ENCODE measurements at regions not wholly inside any gene's neighbourhood (a gene's known extent, or its start where the extent isn't known, plus 50 kb on each side); places are given as distances from the start of the nearest gene placed in this dataset.

DNA sequence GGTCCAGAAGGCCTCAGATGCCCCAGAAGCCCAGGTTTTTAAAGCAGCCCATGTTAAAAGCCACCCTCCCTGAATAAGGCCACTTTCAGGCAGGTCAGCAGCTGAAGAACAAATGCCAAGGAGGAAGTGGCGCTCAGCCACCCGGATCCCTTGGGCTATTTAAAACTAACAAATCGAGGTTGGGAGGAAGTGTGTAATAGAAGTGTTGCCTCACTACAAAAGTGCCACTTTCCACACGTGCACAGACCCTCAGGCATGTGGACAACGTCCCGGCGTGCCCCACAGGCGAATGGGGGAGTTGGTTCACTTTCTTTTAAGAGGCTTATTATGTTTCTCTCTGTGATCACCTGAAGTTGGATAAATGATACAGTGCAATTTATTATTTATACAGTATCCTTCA lies 173.8 kb upstream of the SALL3 start:
- TF ChIP-seq, protein P1, sequence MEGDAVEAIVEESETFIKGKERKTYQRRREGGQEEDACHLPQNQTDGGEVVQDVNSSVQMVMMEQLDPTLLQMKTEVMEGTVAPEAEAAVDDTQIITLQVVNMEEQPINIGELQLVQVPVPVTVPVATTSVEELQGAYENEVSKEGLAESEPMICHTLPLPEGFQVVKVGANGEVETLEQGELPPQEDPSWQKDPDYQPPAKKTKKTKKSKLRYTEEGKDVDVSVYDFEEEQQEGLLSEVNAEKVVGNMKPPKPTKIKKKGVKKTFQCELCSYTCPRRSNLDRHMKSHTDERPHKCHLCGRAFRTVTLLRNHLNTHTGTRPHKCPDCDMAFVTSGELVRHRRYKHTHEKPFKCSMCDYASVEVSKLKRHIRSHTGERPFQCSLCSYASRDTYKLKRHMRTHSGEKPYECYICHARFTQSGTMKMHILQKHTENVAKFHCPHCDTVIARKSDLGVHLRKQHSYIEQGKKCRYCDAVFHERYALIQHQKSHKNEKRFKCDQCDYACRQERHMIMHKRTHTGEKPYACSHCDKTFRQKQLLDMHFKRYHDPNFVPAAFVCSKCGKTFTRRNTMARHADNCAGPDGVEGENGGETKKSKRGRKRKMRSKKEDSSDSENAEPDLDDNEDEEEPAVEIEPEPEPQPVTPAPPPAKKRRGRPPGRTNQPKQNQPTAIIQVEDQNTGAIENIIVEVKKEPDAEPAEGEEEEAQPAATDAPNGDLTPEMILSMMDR (IDR thresholded peaks at IDR 0.05; ENCODE audit: borderline replicate concordance, insufficient read depth, low read depth, low read length), result no peak
- H3K4me3 ChIP-seq (ENCODE audit: low read depth, low read length), result no peak overlapping the region

DNA sequence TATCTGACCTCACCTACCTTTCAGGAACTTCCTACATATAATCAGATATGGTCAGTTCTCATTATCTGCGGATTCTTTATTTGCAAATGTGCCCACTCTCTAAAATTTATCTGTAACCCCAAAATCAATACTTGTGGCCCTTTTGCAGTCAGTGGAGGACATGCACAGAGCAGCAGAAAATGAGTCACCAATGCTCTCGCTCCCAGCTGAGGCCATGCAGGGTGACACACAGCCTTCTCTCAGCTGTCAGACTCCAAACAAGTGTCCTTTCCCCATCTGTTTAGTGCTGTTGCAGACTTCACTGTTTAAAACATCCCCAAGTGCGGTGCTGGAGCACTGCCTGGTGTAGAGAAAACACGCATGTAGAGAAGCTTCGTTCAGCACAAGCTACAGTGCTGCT lies 171.9 kb upstream of the SALL3 start:
- TF ChIP-seq, protein P1 (IDR thresholded peaks at IDR 0.05; ENCODE audit: borderline replicate concordance, insufficient read depth, low read depth, low read length), result no peak

DNA sequence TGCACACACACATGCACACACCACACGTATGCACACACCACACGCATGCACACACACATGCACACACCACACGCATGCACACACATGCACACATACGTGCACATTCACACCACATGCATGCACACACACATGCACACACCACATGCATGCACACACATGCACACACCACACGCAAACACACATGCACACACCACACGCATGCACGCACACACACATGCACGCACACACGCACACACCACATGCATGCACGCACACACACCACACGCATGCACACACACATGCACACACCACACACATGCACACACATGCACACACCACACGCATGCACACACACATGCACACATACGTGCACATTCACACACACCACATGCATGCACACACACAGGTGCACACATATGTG lies 169.8 kb upstream of the SALL3 start:
- TF ChIP-seq, protein P1 (IDR thresholded peaks at IDR 0.05; ENCODE audit: borderline replicate concordance, insufficient read depth, low read depth, low read length), result no peak
- H3K4me3 ChIP-seq (ENCODE audit: low read depth, low read length), result no peak overlapping the region

More for the DNA sequence above, 171.9 kb upstream of the SALL3 start:
- no peak overlapping the region for H3K4me3 ChIP-seq (ENCODE audit: low read depth, low read length)

DNA sequence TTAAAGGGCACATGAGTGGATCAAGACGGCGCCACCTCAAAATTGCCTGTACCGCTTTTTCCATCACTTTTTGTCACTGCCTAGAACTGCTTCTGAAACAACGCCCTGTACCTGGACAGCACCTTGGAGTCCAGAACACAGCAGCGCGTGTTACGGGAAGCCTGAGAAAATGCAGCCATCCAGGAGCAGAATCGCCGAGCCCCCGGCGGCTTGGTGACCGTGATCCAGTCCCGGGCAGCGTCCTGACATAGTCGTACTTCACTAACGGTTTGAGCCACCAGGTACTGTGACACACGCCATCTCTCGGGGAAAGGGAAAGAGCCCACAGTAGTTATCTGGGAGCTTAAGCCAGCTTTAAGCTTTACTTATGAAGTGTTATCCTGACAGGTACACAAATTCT lies 168.9 kb upstream of the SALL3 start:
- H3K4me3 ChIP-seq (ENCODE audit: low read depth, low read length), result no peak overlapping the region
- TF ChIP-seq, protein P1 (IDR thresholded peaks at IDR 0.05; ENCODE audit: borderline replicate concordance, insufficient read depth, low read depth, low read length), result no peak

DNA sequence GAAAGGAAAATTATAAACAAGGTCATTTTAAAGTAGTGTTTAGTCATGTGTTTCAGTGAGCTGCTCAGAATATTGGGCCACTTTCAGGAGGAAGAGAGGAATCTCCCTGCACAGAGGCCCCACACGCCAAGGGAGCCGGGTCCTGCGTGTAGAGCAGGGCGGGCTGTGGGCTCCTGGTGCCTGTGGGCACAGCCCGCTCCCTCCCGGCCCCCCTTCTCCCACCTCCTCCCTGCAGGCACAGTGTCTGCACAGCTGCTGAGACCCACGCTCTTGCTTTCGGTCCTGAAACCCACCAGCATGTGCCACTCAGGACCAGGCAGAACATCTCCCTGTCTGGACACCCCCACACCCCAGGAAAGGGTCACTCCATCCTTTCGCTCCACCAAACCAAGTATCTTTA lies 167.6 kb upstream of the SALL3 start:
- TF ChIP-seq, protein P1 (IDR thresholded peaks at IDR 0.05; ENCODE audit: borderline replicate concordance, insufficient read depth, low read depth, low read length), result no peak
- H3K4me3 ChIP-seq (ENCODE audit: low read depth, low read length), result no peak overlapping the region

DNA sequence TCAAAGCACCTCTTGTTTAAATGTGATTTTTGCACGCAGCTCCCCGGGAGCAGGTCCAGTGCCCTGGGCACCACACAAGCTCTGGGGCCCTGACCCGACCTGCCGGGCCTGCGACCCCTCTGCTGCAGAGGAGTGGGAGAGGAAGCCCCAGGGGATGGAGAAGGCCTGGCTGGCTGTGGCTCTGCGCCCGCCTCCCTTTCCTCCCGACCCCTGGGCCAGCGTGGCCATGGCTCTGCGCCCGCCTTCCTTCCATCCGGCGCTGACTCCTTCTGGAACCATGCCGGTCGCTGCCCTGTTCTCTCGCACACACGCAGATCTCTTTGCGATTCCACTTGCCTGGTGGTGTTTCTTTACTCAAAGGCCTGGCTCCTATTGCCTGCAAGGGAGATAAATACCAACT lies 166.5 kb upstream of the SALL3 start:
- TF ChIP-seq, protein P1 (IDR thresholded peaks at IDR 0.05; ENCODE audit: borderline replicate concordance, insufficient read depth, low read depth, low read length), result no peak
- no peak overlapping the region for H3K4me3 ChIP-seq (ENCODE audit: low read depth, low read length)

DNA sequence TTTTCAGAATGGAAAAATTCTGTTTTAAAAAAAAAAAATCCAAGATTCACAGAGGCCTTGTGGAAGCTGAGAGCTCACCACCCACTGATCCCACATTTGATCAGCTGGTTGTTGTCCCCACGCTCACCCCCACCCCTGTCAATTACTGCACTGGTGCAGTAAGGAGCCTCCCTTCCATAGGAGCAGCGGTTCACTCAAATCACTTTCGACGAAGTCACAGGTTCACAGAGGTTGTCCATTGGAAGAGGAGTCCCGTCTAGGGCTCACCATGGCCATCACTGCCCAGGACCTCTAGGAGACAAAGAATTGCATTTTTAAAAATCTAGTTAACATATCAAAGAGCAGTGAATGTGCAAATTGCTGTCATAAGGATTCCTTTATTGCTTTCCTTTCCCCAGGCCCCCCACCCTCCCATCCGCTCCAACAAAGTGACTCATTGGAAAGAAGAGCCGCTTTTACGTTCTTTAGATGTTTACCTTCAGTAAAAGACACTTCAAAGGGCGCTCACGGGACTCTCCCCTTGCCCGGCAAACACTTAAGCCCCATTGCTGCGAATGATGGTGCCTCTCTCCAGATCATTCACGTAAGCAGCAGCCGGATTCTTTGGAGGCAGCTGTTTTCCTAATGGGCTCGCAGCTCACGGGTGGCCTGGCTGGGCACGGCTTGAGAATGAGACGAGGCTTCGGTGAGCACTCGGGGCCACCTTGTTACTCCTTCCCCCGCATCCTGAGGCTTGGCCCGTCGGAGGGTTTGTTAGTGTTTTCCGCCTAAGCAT lies 165.5 kb upstream of the SALL3 start:
- TF ChIP-seq, protein P1 (IDR thresholded peaks at IDR 0.05; ENCODE audit: borderline replicate concordance, insufficient read depth, low read depth, low read length), result no peak
- no peak overlapping the region for H3K4me3 ChIP-seq (ENCODE audit: low read depth, low read length)
